IPS-18a (cell line): ENCODE measurements at regions not wholly inside any gene's neighbourhood (a gene's known extent, or its start where the extent isn't known, plus 50 kb on each side); places are given as distances from the start of the nearest gene placed in this dataset.

ENCODE experiments used
- H3K27ac ChIP-seq: one replicate; pipeline ENCODE4 v1.5.1; 2013; ENCODE audit warnings: low read length
- H3K27me3 ChIP-seq: one replicate; pipeline ENCODE4 v1.6.1; 2013; ENCODE audit warnings: mild to moderate bottlenecking, low read length; ENCODE audit not compliant: control insufficient read depth, insufficient read depth
- H3K36me3 ChIP-seq: one replicate; pipeline ENCODE4 v1.6.1; 2013; ENCODE audit warnings: low read depth, low read length; ENCODE audit not compliant: control insufficient read depth
- H3K4me1 ChIP-seq: one replicate; pipeline ENCODE4 v1.6.1; 2013; ENCODE audit warnings: low read depth, low read length; ENCODE audit not compliant: control insufficient read depth
- H3K4me3 ChIP-seq: one replicate; pipeline ENCODE4 v1.5.1; 2013; ENCODE audit warnings: low read length
- H3K9ac ChIP-seq: one replicate; pipeline ENCODE4 v1.6.1; 2013; ENCODE audit warnings: mild to moderate bottlenecking, low read length, moderate library complexity
- H3K9me3 ChIP-seq: one replicate; pipeline ENCODE4 v1.6.1; 2013; ENCODE audit warnings: low read depth, low read length; ENCODE audit not compliant: control insufficient read depth

- H3K4me1 ChIP-seq, result no peaks in the 10 kb centered on the region
- no peaks in the 10 kb centered on the region for H3K36me3 ChIP-seq
- H3K9ac ChIP-seq, result no peak overlapping the region
- no peaks in the 10 kb centered on the region for H3K9me3 ChIP-seq
- H3K27me3 ChIP-seq, result no peaks in the 10 kb centered on the region
- H3K4me3 ChIP-seq, result no peak overlapping the region
- no peak overlapping the region for H3K27ac ChIP-seq
Observed at GRCh38 chr2:160791884-160792283, 298.3 kb upstream of the RBMS1 start.

- H3K4me1 ChIP-seq, result no peaks in the 10 kb centered on the region
- H3K27ac ChIP-seq, result no peak overlapping the region
- no peaks in the 10 kb centered on the region for H3K27me3 ChIP-seq
- H3K9me3 ChIP-seq, result no peaks in the 10 kb centered on the region
- H3K9ac ChIP-seq, result no peak overlapping the region
- H3K36me3 ChIP-seq, result no peaks in the 10 kb centered on the region
- H3K4me3 ChIP-seq, result no peak overlapping the region
Observed at GRCh38 chr2:160792837-160793236, 299.2 kb upstream of the RBMS1 start.

GRCh38 chr2:160794926-160795325 is 301.3 kb upstream of the RBMS1 start:
- no peaks in the 10 kb centered on the region for H3K4me1 ChIP-seq
- no peak overlapping the region for H3K4me3 ChIP-seq
- H3K36me3 ChIP-seq, result no peaks in the 10 kb centered on the region
- no peak overlapping the region for H3K27ac ChIP-seq
- H3K27me3 ChIP-seq, result no peaks in the 10 kb centered on the region
- H3K9ac ChIP-seq, result no peak overlapping the region
- H3K9me3 ChIP-seq, result no peaks in the 10 kb centered on the region

GRCh38 chr2:160803881-160804280 is 310.3 kb upstream of the RBMS1 start:
- H3K27me3 ChIP-seq, result no peaks in the 10 kb centered on the region

GRCh38 chr2:160810406-160810805 is 316.8 kb upstream of the RBMS1 start:
- H3K9me3 ChIP-seq, result no peaks in the 10 kb centered on the region
- no peaks in the 10 kb centered on the region for H3K36me3 ChIP-seq
- no peak overlapping the region for H3K27ac ChIP-seq
- H3K9ac ChIP-seq, result no peak overlapping the region
- H3K27me3 ChIP-seq, result no peaks in the 10 kb centered on the region
- H3K4me3 ChIP-seq, result no peak overlapping the region
- no peaks in the 10 kb centered on the region for H3K4me1 ChIP-seq

More at GRCh38 chr2:160803881-160804280, 310.3 kb upstream of the RBMS1 start:
- Histone ChIP-seq H3K9ac (no peak overlapping the region), H3K4me3 (no peak overlapping the region), H3K4me1 (no peaks in the 10 kb centered on the region), H3K27ac (no peak overlapping the region), H3K9me3 (no peaks in the 10 kb centered on the region), H3K36me3 (no peaks in the 10 kb centered on the region)

GRCh38 chr2:160812830-160813505 is 319.4 kb upstream of the RBMS1 start:
- Histone ChIP-seq H3K27ac (no peak overlapping the region), H3K4me3 (no peak overlapping the region), H3K27me3 (no peaks in the 10 kb centered on the region), H3K36me3 (no peaks in the 10 kb centered on the region), H3K9ac (no peak overlapping the region), H3K4me1 (no peaks in the 10 kb centered on the region), H3K9me3 (no peaks in the 10 kb centered on the region)

GRCh38 chr2:160813506-160813858 is 319.9 kb upstream of the RBMS1 start:
- Histone ChIP-seq H3K4me1 (no peaks in the 10 kb centered on the region), H3K9me3 (no peaks in the 10 kb centered on the region), H3K9ac (no peak overlapping the region), H3K27me3 (no peaks in the 10 kb centered on the region), H3K27ac (no peak overlapping the region), H3K4me3 (no peak overlapping the region), H3K36me3 (no peaks in the 10 kb centered on the region)

GRCh38 chr2:160816916-160817499 is 323.4 kb upstream of the RBMS1 start:
- no peaks in the 10 kb centered on the region for H3K27me3 ChIP-seq
- no peaks in the 10 kb centered on the region for H3K36me3 ChIP-seq
- no peak overlapping the region for H3K4me3 ChIP-seq
- no peaks in the 10 kb centered on the region for H3K9me3 ChIP-seq
- no peak overlapping the region for H3K9ac ChIP-seq
- no peak overlapping the region for H3K27ac ChIP-seq
- H3K4me1 ChIP-seq, result no peaks in the 10 kb centered on the region

- H3K9ac ChIP-seq, result no peak overlapping the region
- H3K27me3 ChIP-seq, result no peaks in the 10 kb centered on the region
- no peaks in the 10 kb centered on the region for H3K36me3 ChIP-seq
Observed at GRCh38 chr2:160820691-160821090, 327.1 kb upstream of the RBMS1 start.

GRCh38 chr2:160822006-160822405 is 328.4 kb upstream of the RBMS1 start:
- Histone ChIP-seq H3K9ac (no peak overlapping the region), H3K27me3 (no peaks in the 10 kb centered on the region), H3K4me1 (no peaks in the 10 kb centered on the region), H3K27ac (no peak overlapping the region), H3K36me3 (no peaks in the 10 kb centered on the region), H3K4me3 (no peak overlapping the region), H3K9me3 (peaks cover 5% of the 10 kb centered on the region)

More at GRCh38 chr2:160820691-160821090, 327.1 kb upstream of the RBMS1 start:
- H3K9me3 ChIP-seq, result peaks cover 5% of the 10 kb centered on the region
- H3K27ac ChIP-seq, result no peak overlapping the region
- no peak overlapping the region for H3K4me3 ChIP-seq
- no peaks in the 10 kb centered on the region for H3K4me1 ChIP-seq

- peaks cover 5% of the 10 kb centered on the region for H3K9me3 ChIP-seq
- H3K4me3 ChIP-seq, result no peak overlapping the region
- H3K36me3 ChIP-seq, result no peaks in the 10 kb centered on the region
- H3K27ac ChIP-seq, result no peak overlapping the region
- H3K4me1 ChIP-seq, result no peaks in the 10 kb centered on the region
- no peak overlapping the region for H3K9ac ChIP-seq
- H3K27me3 ChIP-seq, result no peaks in the 10 kb centered on the region
Observed at GRCh38 chr2:160825433-160825832, 331.8 kb upstream of the RBMS1 start.

GRCh38 chr2:160826496-160826895 is 332.9 kb upstream of the RBMS1 start:
- Histone ChIP-seq H3K4me1 (no peaks in the 10 kb centered on the region), H3K27me3 (no peaks in the 10 kb centered on the region), H3K4me3 (no peak overlapping the region), H3K9me3 (peaks cover 5% of the 10 kb centered on the region), H3K27ac (no peak overlapping the region), H3K9ac (no peak overlapping the region), H3K36me3 (no peaks in the 10 kb centered on the region)
